ENCODE measurements at regions not wholly inside any gene's neighbourhood (a gene's known extent, or its start where the extent isn't known, plus 50 kb on each side); places are given as distances from the start of the nearest gene placed in this dataset.
"Not testable (repeated sequence)": the region's sequence is repeated elsewhere in the genome, so short reads cannot be mapped to it uniquely, and the experiment has no call there.

DNA sequence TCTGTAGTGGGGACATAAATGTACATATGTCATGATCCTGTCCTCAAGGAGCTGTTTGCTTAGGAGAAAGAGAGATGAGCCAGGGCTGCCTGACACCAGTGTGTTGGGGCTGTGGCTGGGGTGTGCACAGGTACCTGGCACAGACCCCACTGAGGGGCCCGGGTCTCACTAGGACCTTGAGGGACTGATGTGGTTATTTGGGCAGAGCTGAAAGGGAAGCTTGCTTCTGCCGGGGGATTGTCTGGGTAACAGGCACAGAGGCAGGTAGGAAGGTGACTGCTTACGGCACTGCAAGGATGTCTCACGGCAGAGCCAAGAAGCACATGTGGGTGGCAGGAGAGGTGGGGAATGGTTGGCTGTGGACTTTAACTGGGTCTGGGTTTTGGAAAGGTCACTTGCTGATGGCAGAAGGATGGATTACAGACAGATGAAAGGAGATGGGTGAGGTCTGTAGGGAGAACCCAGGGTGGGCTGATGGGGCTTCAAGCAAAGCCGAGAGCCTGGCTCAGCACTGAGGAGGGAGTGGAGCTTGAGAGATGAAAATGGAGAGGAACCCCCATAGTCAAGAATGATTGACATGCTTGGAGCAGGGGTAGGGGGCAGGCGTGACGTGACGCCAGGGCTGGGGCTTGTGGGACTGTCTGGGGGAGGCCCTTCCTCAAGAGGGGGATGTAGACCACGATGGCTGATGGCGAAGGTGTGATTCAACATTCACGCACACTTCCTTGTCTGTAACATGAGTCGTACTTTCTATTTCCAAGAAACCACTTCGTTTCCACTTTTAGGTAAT, 207.7 kb upstream of the SHH start:
- H3K9ac ChIP-seq (ENCODE audit: low read length) = no peak overlapping the region

DNA sequence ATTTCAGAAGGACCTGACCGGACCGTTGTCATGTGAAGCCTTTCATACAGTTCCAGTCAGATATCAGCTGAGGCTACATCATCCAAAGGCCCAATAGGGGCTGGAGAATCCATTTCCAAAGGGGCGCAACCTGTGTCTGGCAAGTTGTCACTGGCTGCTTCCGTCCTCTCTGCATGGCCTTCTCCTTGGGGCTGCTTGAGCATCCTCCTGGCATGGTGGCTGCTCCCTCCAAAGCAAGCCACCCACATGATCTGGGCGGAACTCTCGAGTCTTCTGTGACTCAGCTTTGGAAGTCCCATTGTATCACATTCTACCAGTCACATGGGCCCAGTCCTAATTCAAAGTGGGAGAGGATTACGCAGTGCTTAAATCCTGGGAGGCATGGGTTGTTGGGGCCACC, 207.0 kb upstream of the SHH start:
- H3K27me3 ChIP-seq (ENCODE audit: control insufficient read depth, insufficient read depth, low read length) = no peaks in the 10 kb centered on the region
- H3K9ac ChIP-seq (ENCODE audit: low read length) = no peak overlapping the region
- H3K27ac ChIP-seq (ENCODE audit: low read depth, low read length) = no peak overlapping the region
- no peaks in the 10 kb centered on the region for H3K36me3 ChIP-seq (ENCODE audit: control insufficient read depth, insufficient read depth, low read length)
- H3K4me1 ChIP-seq (ENCODE audit: control insufficient read depth, insufficient read depth, low read length) = no peaks in the 10 kb centered on the region
- no peak overlapping the region for H3K4me3 ChIP-seq (ENCODE audit: low read length)

More for the DNA sequence above, 207.7 kb upstream of the SHH start:
- no peak overlapping the region for H3K4me3 ChIP-seq (ENCODE audit: low read length)
- no peaks in the 10 kb centered on the region for H3K4me1 ChIP-seq (ENCODE audit: control insufficient read depth, insufficient read depth, low read length)
- H3K27me3 ChIP-seq (ENCODE audit: control insufficient read depth, insufficient read depth, low read length) = no peaks in the 10 kb centered on the region
- no peaks in the 10 kb centered on the region for H3K36me3 ChIP-seq (ENCODE audit: control insufficient read depth, insufficient read depth, low read length)
- H3K27ac ChIP-seq (ENCODE audit: low read depth, low read length) = no peak overlapping the region

DNA sequence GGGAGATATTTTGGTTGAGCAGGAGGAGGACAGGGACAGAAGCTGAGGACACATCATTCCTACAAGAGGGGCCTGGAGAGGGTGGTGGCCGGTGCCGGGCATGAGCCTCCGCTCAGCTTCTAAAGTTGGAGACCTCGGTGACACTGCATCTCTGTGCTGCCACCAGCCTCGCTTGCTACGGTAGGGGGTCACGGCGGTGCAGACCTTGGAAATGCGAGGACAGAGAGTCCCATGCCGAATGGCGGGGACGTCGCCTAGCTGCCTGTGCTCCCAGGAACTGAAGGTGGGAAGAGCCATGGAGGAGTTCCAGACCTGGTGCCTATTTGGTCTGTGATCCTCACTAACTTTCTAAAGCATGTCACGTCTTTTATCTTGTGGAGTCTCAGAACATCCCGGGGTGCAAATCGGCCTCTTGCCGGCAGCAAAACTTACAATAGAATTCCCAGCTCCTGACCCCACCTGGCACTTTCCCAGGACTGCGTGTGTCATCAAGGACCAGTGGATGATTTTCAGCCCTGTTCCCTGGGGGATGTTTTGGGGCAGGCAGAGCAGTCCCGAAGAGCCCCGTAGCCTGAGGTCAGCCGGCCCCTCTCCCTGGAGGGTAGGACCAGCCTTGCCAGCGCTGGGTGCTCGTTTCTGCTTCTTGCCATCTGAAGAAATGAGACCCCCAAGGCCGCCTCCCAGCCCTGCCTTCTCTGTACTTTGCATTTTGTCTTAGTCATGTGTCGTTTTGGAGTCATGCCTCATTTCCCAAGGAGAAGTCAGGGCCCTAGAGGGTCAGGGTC, 205.8 kb upstream of the SHH start:
- no peak overlapping the region for H3K9ac ChIP-seq (ENCODE audit: low read length)
- no peaks in the 10 kb centered on the region for H3K27me3 ChIP-seq (ENCODE audit: control insufficient read depth, insufficient read depth, low read length)
- no peaks in the 10 kb centered on the region for H3K36me3 ChIP-seq (ENCODE audit: control insufficient read depth, insufficient read depth, low read length)

GRCh38 chr7:156017431-156017830, 205.2 kb upstream of the SHH start:
- H3K27ac ChIP-seq (ENCODE audit: low read depth, low read length) = no peak overlapping the region
- no peaks in the 10 kb centered on the region for H3K36me3 ChIP-seq (ENCODE audit: control insufficient read depth, insufficient read depth, low read length)
- no peaks in the 10 kb centered on the region for H3K27me3 ChIP-seq (ENCODE audit: control insufficient read depth, insufficient read depth, low read length)
- H3K9ac ChIP-seq (ENCODE audit: low read length) = no peak overlapping the region
- H3K4me1 ChIP-seq (ENCODE audit: control insufficient read depth, insufficient read depth, low read length) = no peaks in the 10 kb centered on the region
- no peak overlapping the region for H3K4me3 ChIP-seq (ENCODE audit: low read length)

More for the DNA sequence above, 205.8 kb upstream of the SHH start:
- H3K27ac ChIP-seq (ENCODE audit: low read depth, low read length) = no peak overlapping the region
- H3K4me3 ChIP-seq (ENCODE audit: low read length) = no peak overlapping the region
- no peaks in the 10 kb centered on the region for H3K4me1 ChIP-seq (ENCODE audit: control insufficient read depth, insufficient read depth, low read length)

DNA sequence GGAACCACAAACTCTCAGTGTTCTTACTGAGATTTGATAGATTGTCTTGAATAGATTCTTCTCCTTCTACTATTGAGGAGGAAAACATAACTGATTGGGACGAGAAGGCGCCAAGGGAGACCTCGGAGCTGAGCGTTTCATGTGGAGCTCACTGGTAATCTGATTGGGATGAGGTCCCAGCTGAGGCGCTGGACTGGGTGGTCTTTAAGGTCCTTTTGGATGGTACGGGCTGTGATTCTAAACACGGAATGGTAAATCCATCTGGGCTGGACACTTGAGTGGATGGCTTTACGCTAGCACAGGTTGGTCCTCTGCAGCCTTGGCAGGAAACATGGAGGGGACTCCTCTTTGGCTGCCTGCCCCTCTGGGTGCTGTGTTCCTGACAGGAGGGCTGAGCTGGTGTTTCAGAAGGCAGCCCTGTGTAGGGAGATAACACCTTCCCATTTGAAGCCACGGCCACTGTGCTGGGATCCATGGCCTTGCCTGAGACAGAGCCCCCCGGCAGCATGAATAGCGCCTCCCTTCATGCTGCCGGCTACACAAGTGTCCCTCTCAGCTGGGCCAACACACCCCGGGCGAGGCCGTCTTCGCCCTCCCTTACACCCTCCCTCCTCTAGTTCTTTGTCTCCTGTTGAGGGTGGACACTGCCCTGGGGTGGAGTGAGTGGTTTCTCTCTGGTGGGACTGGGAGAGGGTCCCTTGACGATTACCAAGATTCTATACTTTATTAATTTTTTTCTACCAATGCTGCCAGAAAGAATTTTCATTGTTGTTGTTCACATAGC, 203.2 kb upstream of the SHH start:
- no peak overlapping the region for H3K4me3 ChIP-seq (ENCODE audit: low read length)

DNA sequence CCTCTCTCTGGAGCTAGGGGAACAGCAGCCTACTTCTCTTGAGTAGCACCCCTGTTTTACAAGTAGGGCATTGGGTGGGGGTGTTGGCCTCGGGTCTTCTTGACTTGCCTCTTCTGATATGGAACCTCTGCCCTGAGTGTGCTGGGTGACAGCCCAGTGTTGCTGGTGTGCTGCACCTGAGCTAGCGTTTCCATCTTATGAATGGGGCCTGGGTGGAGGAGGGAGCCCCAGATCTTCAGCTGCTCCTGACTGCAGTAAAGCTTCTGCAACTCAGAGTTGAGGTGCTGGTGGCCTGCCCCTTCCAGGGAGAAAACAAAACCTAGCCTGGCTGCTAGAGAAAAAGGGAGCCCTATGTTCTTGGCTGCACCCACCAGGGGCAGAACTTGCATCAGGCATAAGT, 202.5 kb upstream of the SHH start:
- no peak overlapping the region for H3K4me3 ChIP-seq (ENCODE audit: low read length)
- H3K27me3 ChIP-seq (ENCODE audit: control insufficient read depth, insufficient read depth, low read length) = no peaks in the 10 kb centered on the region
- H3K9ac ChIP-seq (ENCODE audit: low read length) = no peak overlapping the region
- no peaks in the 10 kb centered on the region for H3K36me3 ChIP-seq (ENCODE audit: control insufficient read depth, insufficient read depth, low read length)
- no peak overlapping the region for H3K27ac ChIP-seq (ENCODE audit: low read depth, low read length)
- no peaks in the 10 kb centered on the region for H3K4me1 ChIP-seq (ENCODE audit: control insufficient read depth, insufficient read depth, low read length)

More for the DNA sequence above, 203.2 kb upstream of the SHH start:
- Histone ChIP-seq H3K36me3 (ENCODE audit: control insufficient read depth, insufficient read depth, low read length) (no peaks in the 10 kb centered on the region), H3K9ac (ENCODE audit: low read length) (no peak overlapping the region), H3K27me3 (ENCODE audit: control insufficient read depth, insufficient read depth, low read length) (no peaks in the 10 kb centered on the region), H3K4me1 (ENCODE audit: control insufficient read depth, insufficient read depth, low read length) (no peaks in the 10 kb centered on the region), H3K27ac (ENCODE audit: low read depth, low read length) (no peak overlapping the region)

DNA sequence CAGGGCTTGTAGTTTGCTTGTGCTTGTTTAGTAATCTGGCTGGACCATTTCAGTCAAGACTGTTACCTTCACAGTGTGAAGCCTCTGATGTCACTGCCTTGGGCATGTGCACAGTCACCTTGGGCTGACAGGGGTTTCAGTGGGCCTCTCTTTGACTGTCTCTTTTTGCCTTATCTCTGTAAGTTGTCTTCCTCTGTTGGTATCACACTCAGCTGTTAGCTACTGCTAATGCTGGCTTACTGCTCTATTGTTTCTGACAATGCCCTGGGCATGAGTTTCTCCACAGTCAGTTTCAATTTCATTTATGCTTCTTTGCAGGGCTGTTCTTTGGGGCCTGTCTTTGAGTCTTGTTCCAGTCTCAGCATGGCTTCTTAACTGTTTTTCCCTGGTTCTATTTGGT, 201.9 kb upstream of the SHH start:
- H3K9ac ChIP-seq (ENCODE audit: low read length) = no peak overlapping the region
- no peaks in the 10 kb centered on the region for H3K27me3 ChIP-seq (ENCODE audit: control insufficient read depth, insufficient read depth, low read length)
- H3K4me3 ChIP-seq (ENCODE audit: low read length) = no peak overlapping the region
- H3K27ac ChIP-seq (ENCODE audit: low read depth, low read length) = no peak overlapping the region
- no peaks in the 10 kb centered on the region for H3K36me3 ChIP-seq (ENCODE audit: control insufficient read depth, insufficient read depth, low read length)
- no peaks in the 10 kb centered on the region for H3K4me1 ChIP-seq (ENCODE audit: control insufficient read depth, insufficient read depth, low read length)

- Histone ChIP-seq H3K27me3 (ENCODE audit: control insufficient read depth, insufficient read depth, low read length) (no peaks in the 10 kb centered on the region), H3K4me1 (ENCODE audit: control insufficient read depth, insufficient read depth, low read length) (no peaks in the 10 kb centered on the region), H3K27ac (ENCODE audit: low read depth, low read length) (no peak overlapping the region), H3K36me3 (ENCODE audit: control insufficient read depth, insufficient read depth, low read length) (no peaks in the 10 kb centered on the region), H3K9ac (ENCODE audit: low read length) (no peak overlapping the region), H3K4me3 (ENCODE audit: low read length) (no peak overlapping the region)
Observed at GRCh38 chr7:156012412-156012811, 200.1 kb upstream of the SHH start.

GRCh38 chr7:156009569-156009968, 197.3 kb upstream of the SHH start:
- no peak overlapping the region for H3K9ac ChIP-seq (ENCODE audit: low read length)
- no peaks in the 10 kb centered on the region for H3K36me3 ChIP-seq (ENCODE audit: control insufficient read depth, insufficient read depth, low read length)
- H3K4me1 ChIP-seq (ENCODE audit: control insufficient read depth, insufficient read depth, low read length) = no peaks in the 10 kb centered on the region
- H3K27ac ChIP-seq (ENCODE audit: low read depth, low read length) = no peak overlapping the region
- no peak overlapping the region for H3K4me3 ChIP-seq (ENCODE audit: low read length)
- no peaks in the 10 kb centered on the region for H3K27me3 ChIP-seq (ENCODE audit: control insufficient read depth, insufficient read depth, low read length)

DNA sequence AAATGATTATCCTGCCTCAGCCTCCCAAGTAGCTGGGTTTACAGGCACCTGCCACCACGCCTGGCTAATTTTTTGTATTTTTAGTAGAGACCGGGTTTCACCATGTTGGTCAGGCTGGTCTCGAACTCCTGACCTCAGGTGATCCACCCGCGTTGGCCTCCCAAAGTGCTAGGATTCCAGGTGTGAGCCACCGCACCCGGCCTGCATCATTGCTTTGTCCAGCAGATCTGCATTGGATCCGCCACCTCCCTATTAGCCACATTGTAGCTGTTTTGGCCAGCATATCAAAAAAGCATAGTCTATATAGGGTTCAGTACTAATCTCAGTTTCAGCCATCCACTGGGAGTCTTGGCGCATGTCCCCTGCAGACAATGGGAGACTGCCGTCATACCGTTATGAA, 194.6 kb upstream of the SHH start:
- not testable (repeated sequence) for H3K27me3 ChIP-seq (ENCODE audit: control insufficient read depth, insufficient read depth, low read length); H3K36me3 ChIP-seq (ENCODE audit: control insufficient read depth, insufficient read depth, low read length); H3K27ac ChIP-seq (ENCODE audit: low read depth, low read length); H3K9ac ChIP-seq (ENCODE audit: low read length); H3K4me3 ChIP-seq (ENCODE audit: low read length); H3K4me1 ChIP-seq (ENCODE audit: control insufficient read depth, insufficient read depth, low read length)

DNA sequence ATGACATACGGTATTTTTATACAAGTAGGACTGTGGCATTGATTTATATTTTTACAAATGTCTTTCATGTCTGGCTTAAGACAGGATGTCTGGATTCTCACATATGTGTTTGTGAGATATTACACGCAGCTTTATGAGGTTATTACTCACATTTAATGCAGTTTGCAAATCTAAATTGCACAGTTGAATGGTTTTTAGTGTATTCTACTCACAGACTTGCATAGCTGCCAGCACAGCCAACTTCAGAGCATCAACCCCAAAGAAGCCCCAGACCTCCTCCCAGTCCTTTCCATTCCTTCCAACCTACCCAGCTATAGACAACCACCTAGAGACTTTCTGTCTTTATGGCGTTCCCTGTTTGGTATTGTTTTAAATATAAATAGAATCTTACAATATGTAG, 193.8 kb upstream of the SHH start:
- no peaks in the 10 kb centered on the region for H3K36me3 ChIP-seq (ENCODE audit: control insufficient read depth, insufficient read depth, low read length)
- no peak overlapping the region for H3K4me3 ChIP-seq (ENCODE audit: low read length)
- no peak overlapping the region for H3K27ac ChIP-seq (ENCODE audit: low read depth, low read length)
- H3K27me3 ChIP-seq (ENCODE audit: control insufficient read depth, insufficient read depth, low read length) = no peaks in the 10 kb centered on the region
- no peaks in the 10 kb centered on the region for H3K4me1 ChIP-seq (ENCODE audit: control insufficient read depth, insufficient read depth, low read length)
- H3K9ac ChIP-seq (ENCODE audit: low read length) = no peak overlapping the region

DNA sequence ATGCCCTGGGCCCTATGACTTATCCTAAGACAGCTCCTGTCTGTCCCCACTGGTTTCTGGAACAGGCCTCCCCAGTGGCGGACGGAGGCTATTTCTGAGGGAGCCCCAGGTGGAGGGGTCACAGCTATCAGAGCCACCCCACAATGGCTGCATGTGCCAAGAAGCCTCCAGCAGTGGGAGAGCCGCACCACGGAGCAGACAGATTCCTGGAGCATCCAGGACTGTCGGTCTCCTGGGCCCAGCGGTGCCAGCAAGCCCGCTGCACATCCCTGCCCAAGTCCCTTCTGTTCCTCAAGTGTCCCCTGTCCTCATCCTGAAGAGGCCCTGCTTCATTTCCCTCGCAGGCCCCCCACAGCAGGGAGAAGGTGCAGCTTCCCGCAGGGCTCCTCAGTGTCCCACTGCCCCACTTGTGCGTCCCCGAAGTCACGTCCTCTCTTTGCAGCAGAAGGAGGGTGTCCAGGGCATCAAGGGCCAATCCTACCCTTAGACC, 193.0 kb upstream of the SHH start:
- H3K36me3 ChIP-seq (ENCODE audit: control insufficient read depth, insufficient read depth, low read length) = no peaks in the 10 kb centered on the region
- no peak overlapping the region for H3K27ac ChIP-seq (ENCODE audit: low read depth, low read length)
- no peak overlapping the region for H3K9ac ChIP-seq (ENCODE audit: low read length)
- no peak overlapping the region for H3K4me3 ChIP-seq (ENCODE audit: low read length)
- H3K27me3 ChIP-seq (ENCODE audit: control insufficient read depth, insufficient read depth, low read length) = no peaks in the 10 kb centered on the region
- H3K4me1 ChIP-seq (ENCODE audit: control insufficient read depth, insufficient read depth, low read length) = no peaks in the 10 kb centered on the region

Measured in rectal smooth muscle tissue (tissue), 1 donor.